ENCODE measurements at regions not wholly inside any gene's neighbourhood (a gene's known extent, or its start where the extent isn't known, plus 50 kb on each side); places are given as distances from the start of the nearest gene placed in this dataset.

DNA sequence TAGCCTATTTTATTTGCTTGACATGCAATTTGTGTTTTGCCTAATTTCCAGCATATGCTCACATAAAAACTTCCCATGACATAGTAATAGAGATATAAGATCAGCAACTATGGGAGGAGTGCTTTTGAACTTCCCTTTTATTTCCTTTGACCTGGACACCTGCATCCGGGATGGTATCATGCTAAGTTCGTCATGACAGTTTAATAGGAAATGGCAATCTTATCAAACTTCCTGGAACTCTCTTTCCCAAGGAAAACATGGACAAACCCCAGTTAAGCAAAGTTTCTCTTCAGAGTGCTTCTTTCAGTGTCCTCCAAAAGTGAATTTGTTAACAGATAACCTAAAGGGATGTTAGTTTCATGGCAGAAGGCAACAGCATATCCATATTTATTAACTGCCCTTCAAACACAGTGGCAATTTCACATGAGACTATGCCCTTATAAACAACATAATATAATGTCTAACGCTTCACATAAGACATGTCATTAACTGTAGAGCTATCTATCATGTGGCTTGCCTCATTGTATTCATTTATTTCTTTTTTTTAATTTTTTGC is 474.7 kb upstream of the SEMA3A start (continued):
- TF ChIP-seq, protein P1, sequence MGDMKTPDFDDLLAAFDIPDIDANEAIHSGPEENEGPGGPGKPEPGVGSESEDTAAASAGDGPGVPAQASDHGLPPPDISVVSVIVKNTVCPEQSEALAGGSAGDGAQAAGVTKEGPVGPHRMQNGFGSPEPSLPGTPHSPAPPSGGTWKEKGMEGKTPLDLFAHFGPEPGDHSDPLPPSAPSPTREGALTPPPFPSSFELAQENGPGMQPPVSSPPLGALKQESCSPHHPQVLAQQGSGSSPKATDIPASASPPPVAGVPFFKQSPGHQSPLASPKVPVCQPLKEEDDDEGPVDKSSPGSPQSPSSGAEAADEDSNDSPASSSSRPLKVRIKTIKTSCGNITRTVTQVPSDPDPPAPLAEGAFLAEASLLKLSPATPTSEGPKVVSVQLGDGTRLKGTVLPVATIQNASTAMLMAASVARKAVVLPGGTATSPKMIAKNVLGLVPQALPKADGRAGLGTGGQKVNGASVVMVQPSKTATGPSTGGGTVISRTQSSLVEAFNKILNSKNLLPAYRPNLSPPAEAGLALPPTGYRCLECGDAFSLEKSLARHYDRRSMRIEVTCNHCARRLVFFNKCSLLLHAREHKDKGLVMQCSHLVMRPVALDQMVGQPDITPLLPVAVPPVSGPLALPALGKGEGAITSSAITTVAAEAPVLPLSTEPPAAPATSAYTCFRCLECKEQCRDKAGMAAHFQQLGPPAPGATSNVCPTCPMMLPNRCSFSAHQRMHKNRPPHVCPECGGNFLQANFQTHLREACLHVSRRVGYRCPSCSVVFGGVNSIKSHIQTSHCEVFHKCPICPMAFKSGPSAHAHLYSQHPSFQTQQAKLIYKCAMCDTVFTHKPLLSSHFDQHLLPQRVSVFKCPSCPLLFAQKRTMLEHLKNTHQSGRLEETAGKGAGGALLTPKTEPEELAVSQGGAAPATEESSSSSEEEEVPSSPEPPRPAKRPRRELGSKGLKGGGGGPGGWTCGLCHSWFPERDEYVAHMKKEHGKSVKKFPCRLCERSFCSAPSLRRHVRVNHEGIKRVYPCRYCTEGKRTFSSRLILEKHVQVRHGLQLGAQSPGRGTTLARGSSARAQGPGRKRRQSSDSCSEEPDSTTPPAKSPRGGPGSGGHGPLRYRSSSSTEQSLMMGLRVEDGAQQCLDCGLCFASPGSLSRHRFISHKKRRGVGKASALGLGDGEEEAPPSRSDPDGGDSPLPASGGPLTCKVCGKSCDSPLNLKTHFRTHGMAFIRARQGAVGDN (IDR thresholded peaks at IDR 0.05) = no peak
- TF ChIP-seq, protein P2, sequence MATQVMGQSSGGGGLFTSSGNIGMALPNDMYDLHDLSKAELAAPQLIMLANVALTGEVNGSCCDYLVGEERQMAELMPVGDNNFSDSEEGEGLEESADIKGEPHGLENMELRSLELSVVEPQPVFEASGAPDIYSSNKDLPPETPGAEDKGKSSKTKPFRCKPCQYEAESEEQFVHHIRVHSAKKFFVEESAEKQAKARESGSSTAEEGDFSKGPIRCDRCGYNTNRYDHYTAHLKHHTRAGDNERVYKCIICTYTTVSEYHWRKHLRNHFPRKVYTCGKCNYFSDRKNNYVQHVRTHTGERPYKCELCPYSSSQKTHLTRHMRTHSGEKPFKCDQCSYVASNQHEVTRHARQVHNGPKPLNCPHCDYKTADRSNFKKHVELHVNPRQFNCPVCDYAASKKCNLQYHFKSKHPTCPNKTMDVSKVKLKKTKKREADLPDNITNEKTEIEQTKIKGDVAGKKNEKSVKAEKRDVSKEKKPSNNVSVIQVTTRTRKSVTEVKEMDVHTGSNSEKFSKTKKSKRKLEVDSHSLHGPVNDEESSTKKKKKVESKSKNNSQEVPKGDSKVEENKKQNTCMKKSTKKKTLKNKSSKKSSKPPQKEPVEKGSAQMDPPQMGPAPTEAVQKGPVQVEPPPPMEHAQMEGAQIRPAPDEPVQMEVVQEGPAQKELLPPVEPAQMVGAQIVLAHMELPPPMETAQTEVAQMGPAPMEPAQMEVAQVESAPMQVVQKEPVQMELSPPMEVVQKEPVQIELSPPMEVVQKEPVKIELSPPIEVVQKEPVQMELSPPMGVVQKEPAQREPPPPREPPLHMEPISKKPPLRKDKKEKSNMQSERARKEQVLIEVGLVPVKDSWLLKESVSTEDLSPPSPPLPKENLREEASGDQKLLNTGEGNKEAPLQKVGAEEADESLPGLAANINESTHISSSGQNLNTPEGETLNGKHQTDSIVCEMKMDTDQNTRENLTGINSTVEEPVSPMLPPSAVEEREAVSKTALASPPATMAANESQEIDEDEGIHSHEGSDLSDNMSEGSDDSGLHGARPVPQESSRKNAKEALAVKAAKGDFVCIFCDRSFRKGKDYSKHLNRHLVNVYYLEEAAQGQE (IDR thresholded peaks at IDR 0.05; ENCODE audit: low read depth, low read length) = no peak
- no peak for TF ChIP-seq ZNF207 (IDR thresholded peaks at IDR 0.05; ENCODE audit: borderline replicate concordance)
- no peak for TF ChIP-seq TBL1XR1 (IDR thresholded peaks at IDR 0.05; ENCODE audit: low read depth, low read length)
- TF ChIP-seq ZNF622 (IDR thresholded peaks at IDR 0.05) = no peak
- TF ChIP-seq TCF12 (IDR thresholded peaks at IDR 0.05; ENCODE audit: low read depth, low read length) = no peak
- no peak for TF ChIP-seq RAD21 (IDR thresholded peaks at IDR 0.05; ENCODE audit: insufficient read depth, low read depth, low read length)
- TF ChIP-seq NR2C2 (IDR thresholded peaks at IDR 0.05; ENCODE audit: borderline replicate concordance, control insufficient read depth, insufficient read length, low read depth) = no peak

Measured in GM12878 (cell line).